NCI-H1694 treated with DMSO at 0.1 percent for 48 hours (cell line): ENCODE measurements at regions not wholly inside any gene's neighbourhood (a gene's known extent, or its start where the extent isn't known, plus 50 kb on each side); places are given as distances from the start of the nearest gene placed in this dataset.

Experiments
- DNase-seq: peaks from one replicate; lab custom pipeline; 2025; lab: John Stamatoyannopoulos, UW

- DNase-seq, result no peak
These were observed 134.1 kb upstream of the TCERG1L start for GRCh38 chr10:131445623-131446022.

GRCh38 chr10:131446171-131446570 lies 134.7 kb upstream of the TCERG1L start:
- DNase-seq, result peak; percentile 3

GRCh38 chr10:131448171-131448570 lies 136.7 kb upstream of the TCERG1L start:
- DNase-seq, result no peak

- DNase-seq, result no peak
These were observed 137.4 kb upstream of the TCERG1L start for GRCh38 chr10:131448883-131449282.

- no peak for DNase-seq
These were observed 138.8 kb upstream of the TCERG1L start for GRCh38 chr10:131450216-131450765.

GRCh38 chr10:131451407-131452015 lies 140.0 kb upstream of the TCERG1L start:
- no peak for DNase-seq

- DNase-seq, result no peak
These were observed 141.6 kb upstream of the TCERG1L start for GRCh38 chr10:131452926-131453720.

- no peak for DNase-seq
These were observed 142.5 kb upstream of the TCERG1L start for GRCh38 chr10:131453721-131454634.

- no peak for DNase-seq
These were observed 144.9 kb upstream of the TCERG1L start for GRCh38 chr10:131456411-131456810.

GRCh38 chr10:131461093-131461492 lies 149.6 kb upstream of the TCERG1L start:
- no peak for DNase-seq

- DNase-seq, result no peak
These were observed 153.3 kb upstream of the TCERG1L start for GRCh38 chr10:131464789-131465188.

GRCh38 chr10:131469551-131469950 lies 158.0 kb upstream of the TCERG1L start:
- no peak for DNase-seq

GRCh38 chr10:131473645-131474044 lies 162.1 kb upstream of the TCERG1L start:
- no peak for DNase-seq

- DNase-seq, result no peak
These were observed 162.9 kb upstream of the TCERG1L start for GRCh38 chr10:131474416-131474815.

GRCh38 chr10:131475043-131475442 lies 163.5 kb upstream of the TCERG1L start:
- DNase-seq, result no peak

- DNase-seq, result no peak
These were observed 164.3 kb upstream of the TCERG1L start for GRCh38 chr10:131475803-131476202.

GRCh38 chr10:131477457-131478121 lies 166.1 kb upstream of the TCERG1L start:
- no peak for DNase-seq

- DNase-seq, result no peak
These were observed 167.0 kb upstream of the TCERG1L start for GRCh38 chr10:131478377-131478989.

- no peak for DNase-seq
These were observed 168.5 kb upstream of the TCERG1L start for GRCh38 chr10:131480066-131480465.

GRCh38 chr10:131480861-131481260 lies 169.3 kb upstream of the TCERG1L start:
- DNase-seq, result no peak

GRCh38 chr10:131485732-131486131 lies 174.2 kb upstream of the TCERG1L start:
- no peak for DNase-seq
